SK-N-SH (cell line): ENCODE measurements at regions not wholly inside any gene's neighbourhood (a gene's known extent, or its start where the extent isn't known, plus 50 kb on each side); places are given as distances from the start of the nearest gene placed in this dataset.

Source experiments
- CTCF ChIA-PET: fragments of 300-600, 350-600 bp; formaldehyde crosslinking; extraction: SDS; loops from one replicate; lab custom pipeline; 2021; lab: Yijun Ruan, JAX
- POLR2A ChIA-PET: fragments of 350-600 bp; sonication (Branson Sonifier 250); formaldehyde crosslinking; extraction: SDS; loops from one replicate; lab custom pipeline; 2020; ENCODE audit warnings: antibody characterized with exemption, inconsistent platforms; lab: Yijun Ruan, JAX
- DNase-seq: peaks from one replicate; pipeline ENCODE4 v3.0.0; 2012
- H2AFZ ChIP-seq: fragments of 200-600 bp; sonication (generic); 2 replicates; pipeline ENCODE4 v1.8.1; 2016; ENCODE audit warnings: antibody characterized with exemption, mild to moderate bottlenecking, low read depth
- H3F3A ChIP-seq: fragments of 200-600 bp; sonication (generic); replicated peaks from 2 replicates; pipeline ENCODE3; 2016; ENCODE audit warnings: antibody characterized with exemption, mild to moderate bottlenecking; ENCODE audit not compliant: insufficient read depth
- H3K27ac ChIP-seq, 2 experiments: fragments of 200-500 bp in 1 of 2; fragments of 200-600 bp in 1 of 2; sonication (Bioruptor generic) in 1 of 2; sonication (generic), shearing (Covaris generic) in 1 of 2; 2 replicates each; pipeline versions ENCODE4 v1.5.1 to v1.6.1; 2014 to 2016; ENCODE audit warnings: low read depth in 2 of 2, inconsistent platforms in 1 of 2, low read length in 1 of 2, mild to moderate bottlenecking in 1 of 2, mixed read lengths in 1 of 2
- H3K27me3 ChIP-seq: fragments of 200-600 bp; sonication (generic), shearing (Covaris generic); 2 replicates; pipeline ENCODE4 v1.6.1; 2016; ENCODE audit warnings: mixed run types; ENCODE audit not compliant: insufficient read depth
- H3K36me3 ChIP-seq, 2 experiments: fragments of 200-500 bp in 1 of 2; fragments of 200-600 bp in 1 of 2; sonication (Bioruptor generic) in 1 of 2; sonication (generic) in 1 of 2; replicated peaks in 1 of 2; 2 replicates each; pipeline versions ENCODE3 to v1.5.1; 2014 to 2016; ENCODE audit warnings: low read length in 1 of 2, mild to moderate bottlenecking in 1 of 2; ENCODE audit not compliant: insufficient read depth in 2 of 2, control insufficient read depth in 1 of 2
- H3K4me1 ChIP-seq, 2 experiments: fragments of 200-500 bp in 1 of 2; fragments of 200-600 bp in 1 of 2; sonication (Bioruptor generic) in 1 of 2; sonication (generic), shearing (Covaris generic) in 1 of 2; 2 replicates each; pipeline versions ENCODE4 v1.5.1 to v1.6.1; 2014 to 2016; ENCODE audit warnings: low read depth in 1 of 2, low read length in 1 of 2, mixed run types in 1 of 2; ENCODE audit not compliant: insufficient read depth in 2 of 2, control insufficient read depth in 1 of 2
- H3K4me2 ChIP-seq: fragments of 200-600 bp; sonication (generic), shearing (Covaris generic); 2 replicates; pipeline ENCODE4 v1.6.1; 2017; ENCODE audit warnings: mixed run types
- H3K4me3 ChIP-seq, 2 experiments: fragments of 200-500 bp in 1 of 2; fragments of 200-600 bp in 1 of 2; sonication (Bioruptor generic) in 1 of 2; sonication (generic), shearing (Covaris generic) in 1 of 2; 2 replicates each; pipeline versions ENCODE4 v1.5.1 to v1.8.1; 2014 to 2016; ENCODE audit warnings: low read depth in 2 of 2, inconsistent platforms in 1 of 2, low read length in 1 of 2, mild to moderate bottlenecking in 1 of 2, mixed read lengths in 1 of 2, moderate library complexity in 1 of 2
- H3K79me2 ChIP-seq: fragments of 200-600 bp; sonication (generic); 2 replicates; pipeline ENCODE4 v1.8.1; 2017; ENCODE audit warnings: mild to moderate bottlenecking; ENCODE audit not compliant: insufficient read depth
- H3K9ac ChIP-seq: fragments of 200-600 bp; sonication (generic); 2 replicates; pipeline ENCODE4 v1.6.1; 2017; ENCODE audit warnings: mixed run types
- H3K9me2 ChIP-seq: fragments of 200-600 bp; sonication (generic); 2 replicates; pipeline ENCODE4 v1.6.1; 2017; ENCODE audit warnings: mixed run types
- H3K9me3 ChIP-seq: fragments of 200-600 bp; sonication (generic); 2 replicates; pipeline ENCODE4 v1.6.1; 2017; ENCODE audit warnings: mixed run types, mild to moderate bottlenecking, moderate library complexity
- H4K20me1 ChIP-seq: fragments of 200-600 bp; sonication (generic); 2 replicates; pipeline ENCODE4 v1.6.1; 2017; ENCODE audit warnings: mild to moderate bottlenecking, mixed run types; ENCODE audit not compliant: insufficient read depth
- CHD2 ChIP-seq: fragments of 150-350 bp; IDR thresholded peaks from 2 replicates; pipeline ENCODE4 v1.6.1; 2018; ENCODE audit warnings: low read length; ENCODE audit not compliant: partially characterized antibody
- ELF1 ChIP-seq: IDR thresholded peaks from 2 replicates; pipeline ENCODE4 v1.4.0; 2012
- EZH2phosphoT487 ChIP-seq: fragments of 200-600 bp; sonication (generic); IDR thresholded peaks from 2 replicates; pipeline ENCODE4 v1.6.1; 2017; ENCODE audit warnings: low read depth, mixed run types, mild to moderate bottlenecking, antibody characterized with exemption, moderate library complexity, borderline replicate concordance
- FOSL2 ChIP-seq: IDR thresholded peaks from 2 replicates; pipeline ENCODE4 v1.4.0; 2012; ENCODE audit warnings: low read depth, mild to moderate bottlenecking, moderate library complexity, borderline replicate concordance
- FOXJ3 ChIP-seq: sonication (generic); formaldehyde crosslinking; IDR thresholded peaks from 2 replicates; pipeline ENCODE4 v1.5.1; 2020; ENCODE audit warnings: mild to moderate bottlenecking, missing genetic modification reagents
- GABPA ChIP-seq: IDR thresholded peaks from 2 replicates; pipeline ENCODE4 v1.4.0; 2012; ENCODE audit warnings: low read depth, mild to moderate bottlenecking
- MEF2A ChIP-seq: IDR thresholded peaks from 2 replicates; pipeline ENCODE4 v1.4.0; 2012; ENCODE audit warnings: low read depth, borderline replicate concordance
- MXI1 ChIP-seq: IDR thresholded peaks from 2 replicates; pipeline ENCODE4 v1.6.1; 2012; ENCODE audit warnings: mild to moderate bottlenecking, low read depth, low read length, improper control_type of control experiment
- NFIC ChIP-seq: IDR thresholded peaks from 2 replicates; pipeline ENCODE4 v1.4.0; 2012; ENCODE audit warnings: borderline replicate concordance
- NRF1 ChIP-seq: IDR thresholded peaks from 2 replicates; pipeline ENCODE4 v1.6.1; 2012; ENCODE audit warnings: low read depth, mild to moderate bottlenecking, low read length
- RAD21 ChIP-seq: IDR thresholded peaks from 2 replicates; pipeline ENCODE4 v1.6.1; 2012; ENCODE audit warnings: mild to moderate bottlenecking, low read length
- RCOR1 ChIP-seq: fragments of 150-350 bp; IDR thresholded peaks from 2 replicates; pipeline ENCODE4 v1.6.1; 2017; ENCODE audit warnings: antibody characterized with exemption, low read length
- RXRA ChIP-seq: IDR thresholded peaks from 2 replicates; pipeline ENCODE4 v1.4.0; 2012; ENCODE audit warnings: low read depth, mild to moderate bottlenecking, borderline replicate concordance
- SIN3A ChIP-seq: IDR thresholded peaks from 2 replicates; pipeline ENCODE4 v1.6.1; 2012; ENCODE audit warnings: low read depth, mild to moderate bottlenecking, low read length, moderate library complexity, borderline replicate concordance
- SMC3 ChIP-seq: IDR thresholded peaks from 2 replicates; pipeline ENCODE4 v1.6.1; 2012; ENCODE audit warnings: low read depth, low read length, improper control_type of control experiment
- TAF1 ChIP-seq: IDR thresholded peaks from 2 replicates; pipeline ENCODE4 v1.6.1; 2012; ENCODE audit warnings: low read depth, mild to moderate bottlenecking, low read length, moderate library complexity, borderline replicate concordance
- YY1 ChIP-seq: IDR thresholded peaks from 2 replicates; pipeline ENCODE4 v1.4.0; 2012; ENCODE audit warnings: low read depth, mild to moderate bottlenecking
- WGBS: methylation state at CpG from one replicate; pipeline ENCODE4 v1.1.6; 2017; ENCODE audit warnings: low lambda C conversion rate; 5-methylcytosine and 5-hydroxymethylcytosine counted together
- TF ChIP-seq, protein P1 (sequence below): fragments of 150-350 bp; IDR thresholded peaks from 2 replicates; pipeline ENCODE4 v1.6.1; 2016; ENCODE audit warnings: mild to moderate bottlenecking, low read depth, low read length
- TF ChIP-seq, protein P2 (sequence below): IDR thresholded peaks from 2 replicates; pipeline ENCODE4 v1.4.0; 2012; ENCODE audit warnings: low read depth, borderline replicate concordance
- TF ChIP-seq, protein P3 (sequence below): IDR thresholded peaks from 2 replicates; pipeline ENCODE4 v1.4.0; 2012; ENCODE audit warnings: low read depth, borderline replicate concordance
- TF ChIP-seq, protein P4 (sequence below): IDR thresholded peaks from 2 replicates; pipeline ENCODE4; 2012
- TF ChIP-seq, protein P5 (sequence below): IDR thresholded peaks from 2 replicates; pipeline ENCODE4 v1.6.1; 2012; ENCODE audit warnings: mild to moderate bottlenecking, low read depth, low read length, moderate library complexity
- TF ChIP-seq, protein P6 (sequence below): fragments of 150-350 bp; IDR thresholded peaks from 2 replicates; pipeline ENCODE4 v1.6.1; 2017; ENCODE audit warnings: antibody characterized with exemption, low read length, low read depth, borderline replicate concordance
- TF ChIP-seq, protein P7 (sequence below): IDR thresholded peaks from 2 replicates; pipeline ENCODE4 v1.4.0; 2012; ENCODE audit warnings: low read depth

DNA sequence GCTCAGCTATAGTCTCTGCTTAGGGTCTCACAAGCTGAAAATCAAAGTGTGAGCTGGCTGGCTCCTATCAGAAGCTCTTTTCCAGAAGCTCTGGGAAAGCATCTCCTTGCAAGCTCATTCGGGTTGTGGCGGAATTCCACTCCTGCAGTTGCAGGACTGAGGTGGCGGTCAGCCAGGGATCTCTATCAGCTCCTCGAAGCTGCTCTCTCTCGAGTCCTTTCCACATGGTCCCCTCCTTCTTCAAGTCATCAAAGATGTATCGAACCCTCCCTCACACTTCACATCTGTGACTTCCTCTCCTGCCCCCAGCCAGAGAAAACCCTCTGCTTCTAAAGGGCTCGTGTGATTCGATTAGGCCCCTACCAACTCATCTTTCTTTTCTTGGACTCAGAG lies 141.7 kb downstream of the ZFP36L2 start:
- H2AFZ ChIP-seq = peak overlapping the region; percentile 25; the same call in 1 of the 2 replicates
- peak overlapping the region; percentile 63 for H3K4me2 ChIP-seq
- H3K4me3 ChIP-seq = no peak overlapping the region
- no peak for DNase-seq
- H3K4me1 ChIP-seq = peaks cover 58 to 64% of the 10 kb centered on the region in 2 experiments
- H4K20me1 ChIP-seq = no peaks in the 10 kb centered on the region
- H3K9me2 ChIP-seq = no peaks in the 10 kb centered on the region
- 0 out of 2 replicates have a peak, but pooled peaks cover 7% of the 10 kb centered on the region for H3K79me2 ChIP-seq
- WGBS = 38% methylated on average over 8 of the region's 8 CpGs
- peak overlapping the region; percentile 89 to 98 for H3K27ac ChIP-seq
- ChIA-PET CTCF (interaction anchor here (0.7 to 4.3 kb wide), 7 partner anchors 16 to 143 kb away, joined by 3 to 21 read pairs (median 3); partner anchors contain the start of gene ZFP36L2), POLR2A (interaction anchor here (1.0 kb wide), 2 partner anchors 56 to 138 kb away, joined by 3 read pairs; no protein-coding TSS in a partner anchor)
- H3F3A ChIP-seq = peaks cover 46% of the 10 kb centered on the region
- H3K9ac ChIP-seq = peak overlapping the region; percentile 69
- H3K9me3 ChIP-seq = no peaks in the 10 kb centered on the region
- no peaks in the 10 kb centered on the region for H3K27me3 ChIP-seq
- no peaks in the 10 kb centered on the region for H3K36me3 ChIP-seq
- TF ChIP-seq MEF2A (no peak), RAD21 (peak; percentile 3; the same call in 1 of the 2 replicates), FOXJ3 (CRISPR knock-in tag) (no peak), FOSL2 (no peak), GABPA (no peak), NRF1 (no peak), MXI1 (no peak), NFIC (no peak), RCOR1 (no peak), EZH2phosphoT487 (no peak), TAF1 (peak; percentile 60), CHD2 (no peak), YY1 (no peak), SMC3 (0 out of 2 replicates have a peak, but pooled peaks have one; percentile 4), SIN3A (no peak), ELF1 (no peak), RXRA (no peak)
- TF ChIP-seq, protein P1, sequence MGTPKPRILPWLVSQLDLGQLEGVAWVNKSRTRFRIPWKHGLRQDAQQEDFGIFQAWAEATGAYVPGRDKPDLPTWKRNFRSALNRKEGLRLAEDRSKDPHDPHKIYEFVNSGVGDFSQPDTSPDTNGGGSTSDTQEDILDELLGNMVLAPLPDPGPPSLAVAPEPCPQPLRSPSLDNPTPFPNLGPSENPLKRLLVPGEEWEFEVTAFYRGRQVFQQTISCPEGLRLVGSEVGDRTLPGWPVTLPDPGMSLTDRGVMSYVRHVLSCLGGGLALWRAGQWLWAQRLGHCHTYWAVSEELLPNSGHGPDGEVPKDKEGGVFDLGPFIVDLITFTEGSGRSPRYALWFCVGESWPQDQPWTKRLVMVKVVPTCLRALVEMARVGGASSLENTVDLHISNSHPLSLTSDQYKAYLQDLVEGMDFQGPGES = no peak
- TF ChIP-seq, protein P2, sequence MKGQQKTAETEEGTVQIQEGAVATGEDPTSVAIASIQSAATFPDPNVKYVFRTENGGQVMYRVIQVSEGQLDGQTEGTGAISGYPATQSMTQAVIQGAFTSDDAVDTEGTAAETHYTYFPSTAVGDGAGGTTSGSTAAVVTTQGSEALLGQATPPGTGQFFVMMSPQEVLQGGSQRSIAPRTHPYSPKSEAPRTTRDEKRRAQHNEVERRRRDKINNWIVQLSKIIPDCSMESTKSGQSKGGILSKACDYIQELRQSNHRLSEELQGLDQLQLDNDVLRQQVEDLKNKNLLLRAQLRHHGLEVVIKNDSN = no peak
- TF ChIP-seq, protein P3, sequence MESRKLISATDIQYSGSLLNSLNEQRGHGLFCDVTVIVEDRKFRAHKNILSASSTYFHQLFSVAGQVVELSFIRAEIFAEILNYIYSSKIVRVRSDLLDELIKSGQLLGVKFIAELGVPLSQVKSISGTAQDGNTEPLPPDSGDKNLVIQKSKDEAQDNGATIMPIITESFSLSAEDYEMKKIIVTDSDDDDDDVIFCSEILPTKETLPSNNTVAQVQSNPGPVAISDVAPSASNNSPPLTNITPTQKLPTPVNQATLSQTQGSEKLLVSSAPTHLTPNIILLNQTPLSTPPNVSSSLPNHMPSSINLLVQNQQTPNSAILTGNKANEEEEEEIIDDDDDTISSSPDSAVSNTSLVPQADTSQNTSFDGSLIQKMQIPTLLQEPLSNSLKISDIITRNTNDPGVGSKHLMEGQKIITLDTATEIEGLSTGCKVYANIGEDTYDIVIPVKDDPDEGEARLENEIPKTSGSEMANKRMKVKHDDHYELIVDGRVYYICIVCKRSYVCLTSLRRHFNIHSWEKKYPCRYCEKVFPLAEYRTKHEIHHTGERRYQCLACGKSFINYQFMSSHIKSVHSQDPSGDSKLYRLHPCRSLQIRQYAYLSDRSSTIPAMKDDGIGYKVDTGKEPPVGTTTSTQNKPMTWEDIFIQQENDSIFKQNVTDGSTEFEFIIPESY = no peak
- TF ChIP-seq, protein P4, sequence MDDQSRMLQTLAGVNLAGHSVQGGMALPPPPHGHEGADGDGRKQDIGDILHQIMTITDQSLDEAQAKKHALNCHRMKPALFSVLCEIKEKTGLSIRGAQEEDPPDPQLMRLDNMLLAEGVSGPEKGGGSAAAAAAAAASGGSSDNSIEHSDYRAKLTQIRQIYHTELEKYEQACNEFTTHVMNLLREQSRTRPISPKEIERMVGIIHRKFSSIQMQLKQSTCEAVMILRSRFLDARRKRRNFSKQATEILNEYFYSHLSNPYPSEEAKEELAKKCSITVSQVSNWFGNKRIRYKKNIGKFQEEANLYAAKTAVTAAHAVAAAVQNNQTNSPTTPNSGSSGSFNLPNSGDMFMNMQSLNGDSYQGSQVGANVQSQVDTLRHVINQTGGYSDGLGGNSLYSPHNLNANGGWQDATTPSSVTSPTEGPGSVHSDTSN = no peak
- TF ChIP-seq, protein P5, sequence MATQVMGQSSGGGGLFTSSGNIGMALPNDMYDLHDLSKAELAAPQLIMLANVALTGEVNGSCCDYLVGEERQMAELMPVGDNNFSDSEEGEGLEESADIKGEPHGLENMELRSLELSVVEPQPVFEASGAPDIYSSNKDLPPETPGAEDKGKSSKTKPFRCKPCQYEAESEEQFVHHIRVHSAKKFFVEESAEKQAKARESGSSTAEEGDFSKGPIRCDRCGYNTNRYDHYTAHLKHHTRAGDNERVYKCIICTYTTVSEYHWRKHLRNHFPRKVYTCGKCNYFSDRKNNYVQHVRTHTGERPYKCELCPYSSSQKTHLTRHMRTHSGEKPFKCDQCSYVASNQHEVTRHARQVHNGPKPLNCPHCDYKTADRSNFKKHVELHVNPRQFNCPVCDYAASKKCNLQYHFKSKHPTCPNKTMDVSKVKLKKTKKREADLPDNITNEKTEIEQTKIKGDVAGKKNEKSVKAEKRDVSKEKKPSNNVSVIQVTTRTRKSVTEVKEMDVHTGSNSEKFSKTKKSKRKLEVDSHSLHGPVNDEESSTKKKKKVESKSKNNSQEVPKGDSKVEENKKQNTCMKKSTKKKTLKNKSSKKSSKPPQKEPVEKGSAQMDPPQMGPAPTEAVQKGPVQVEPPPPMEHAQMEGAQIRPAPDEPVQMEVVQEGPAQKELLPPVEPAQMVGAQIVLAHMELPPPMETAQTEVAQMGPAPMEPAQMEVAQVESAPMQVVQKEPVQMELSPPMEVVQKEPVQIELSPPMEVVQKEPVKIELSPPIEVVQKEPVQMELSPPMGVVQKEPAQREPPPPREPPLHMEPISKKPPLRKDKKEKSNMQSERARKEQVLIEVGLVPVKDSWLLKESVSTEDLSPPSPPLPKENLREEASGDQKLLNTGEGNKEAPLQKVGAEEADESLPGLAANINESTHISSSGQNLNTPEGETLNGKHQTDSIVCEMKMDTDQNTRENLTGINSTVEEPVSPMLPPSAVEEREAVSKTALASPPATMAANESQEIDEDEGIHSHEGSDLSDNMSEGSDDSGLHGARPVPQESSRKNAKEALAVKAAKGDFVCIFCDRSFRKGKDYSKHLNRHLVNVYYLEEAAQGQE = 0 out of 2 replicates have a peak, but pooled peaks have one; percentile 52
- TF ChIP-seq, protein P6, sequence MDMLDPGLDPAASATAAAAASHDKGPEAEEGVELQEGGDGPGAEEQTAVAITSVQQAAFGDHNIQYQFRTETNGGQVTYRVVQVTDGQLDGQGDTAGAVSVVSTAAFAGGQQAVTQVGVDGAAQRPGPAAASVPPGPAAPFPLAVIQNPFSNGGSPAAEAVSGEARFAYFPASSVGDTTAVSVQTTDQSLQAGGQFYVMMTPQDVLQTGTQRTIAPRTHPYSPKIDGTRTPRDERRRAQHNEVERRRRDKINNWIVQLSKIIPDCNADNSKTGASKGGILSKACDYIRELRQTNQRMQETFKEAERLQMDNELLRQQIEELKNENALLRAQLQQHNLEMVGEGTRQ = no peak
- TF ChIP-seq, protein P7, sequence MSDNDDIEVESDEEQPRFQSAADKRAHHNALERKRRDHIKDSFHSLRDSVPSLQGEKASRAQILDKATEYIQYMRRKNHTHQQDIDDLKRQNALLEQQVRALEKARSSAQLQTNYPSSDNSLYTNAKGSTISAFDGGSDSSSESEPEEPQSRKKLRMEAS = no peak
